NCI-H1694 (cell line): ENCODE measurements at regions not wholly inside any gene's neighbourhood (a gene's known extent, or its start where the extent isn't known, plus 50 kb on each side); places are given as distances from the start of the nearest gene placed in this dataset.
"Not testable (repeated sequence)": the region's sequence is repeated elsewhere in the genome, so short reads cannot be mapped to it uniquely, and the experiment has no call there.

Experiments used
- DNase-seq: peaks from one replicate; lab custom pipeline; 2025; lab: John Stamatoyannopoulos, UW

- no peak for DNase-seq
These were observed 325.1 kb downstream of the SOX4 start for GRCh38 chr6:21918666-21919065.

- no peak for DNase-seq
These were observed 328.5 kb downstream of the SOX4 start for GRCh38 chr6:21922086-21922485.

GRCh38 chr6:21924002-21924401 is 330.5 kb downstream of the SOX4 start:
- DNase-seq = no peak

DNA sequence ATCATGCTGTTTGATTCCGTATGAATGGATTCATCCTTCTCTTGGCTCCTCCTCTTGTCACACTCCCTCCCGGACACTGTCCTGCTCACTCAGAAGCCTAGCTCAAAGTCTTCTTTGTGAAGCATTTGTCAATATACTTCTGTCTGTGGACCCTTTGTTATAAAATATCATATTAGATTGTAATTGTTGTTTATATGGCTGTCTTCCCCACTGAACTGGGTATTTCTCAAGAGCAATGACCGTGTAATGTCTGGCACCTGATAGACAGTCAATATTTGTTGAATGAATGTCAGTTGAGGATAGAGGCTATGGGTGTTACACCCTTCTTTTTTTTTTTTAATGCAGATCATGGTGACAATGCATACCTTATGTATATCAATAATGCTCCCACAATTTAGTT is 335.3 kb downstream of the SOX4 start:
- DNase-seq = no peak

DNA sequence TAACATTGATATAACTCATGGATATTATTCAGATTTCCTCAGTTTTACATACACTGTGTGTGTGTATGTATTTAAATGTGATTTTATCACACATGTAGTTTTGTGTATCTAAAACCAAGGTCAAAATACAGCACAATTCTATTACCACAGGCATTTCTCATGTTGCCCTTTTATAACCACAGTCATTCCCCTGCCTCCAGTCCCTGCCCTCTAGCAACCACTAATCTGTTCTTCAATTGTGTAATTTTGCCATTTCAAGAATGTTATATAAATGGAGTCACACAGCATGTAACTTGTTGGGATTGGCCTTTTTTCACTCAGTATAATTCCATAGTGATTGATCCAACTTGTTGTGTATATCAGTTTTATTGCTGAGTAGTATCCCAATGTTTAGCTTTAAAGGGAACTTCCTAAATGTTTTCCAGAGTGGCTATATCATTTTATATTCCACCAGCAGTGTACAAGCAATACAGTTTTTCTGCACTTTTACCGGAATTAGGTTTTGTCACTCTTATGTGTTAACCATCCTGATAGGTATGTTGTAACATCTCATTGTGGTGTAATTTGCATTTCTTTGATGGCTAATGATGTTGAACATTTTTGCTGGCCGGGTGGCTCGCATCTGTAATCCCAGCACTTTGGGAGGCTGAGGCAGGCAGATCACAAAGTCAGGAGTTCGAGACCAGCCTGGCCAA is 338.2 kb downstream of the SOX4 start:
- DNase-seq = no peak

DNA sequence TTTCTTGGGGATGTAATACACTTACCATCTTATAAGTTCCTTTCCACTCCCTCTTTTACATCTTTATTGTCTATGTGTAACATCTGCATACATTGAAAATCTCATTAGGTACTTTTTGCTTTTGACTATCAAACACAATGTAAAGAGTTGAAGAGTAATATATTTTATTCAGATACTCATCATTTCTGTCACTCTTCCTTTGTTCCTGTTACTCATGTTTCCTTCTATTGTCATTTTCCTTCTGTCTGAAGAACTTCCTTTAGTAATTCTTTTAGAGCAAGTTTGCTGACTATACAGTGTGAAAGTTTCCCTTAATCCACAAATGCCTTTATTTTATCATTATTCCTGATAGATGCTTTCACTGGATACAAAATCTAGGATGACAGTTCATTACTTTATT is 339.8 kb downstream of the SOX4 start:
- DNase-seq = no peak

DNA sequence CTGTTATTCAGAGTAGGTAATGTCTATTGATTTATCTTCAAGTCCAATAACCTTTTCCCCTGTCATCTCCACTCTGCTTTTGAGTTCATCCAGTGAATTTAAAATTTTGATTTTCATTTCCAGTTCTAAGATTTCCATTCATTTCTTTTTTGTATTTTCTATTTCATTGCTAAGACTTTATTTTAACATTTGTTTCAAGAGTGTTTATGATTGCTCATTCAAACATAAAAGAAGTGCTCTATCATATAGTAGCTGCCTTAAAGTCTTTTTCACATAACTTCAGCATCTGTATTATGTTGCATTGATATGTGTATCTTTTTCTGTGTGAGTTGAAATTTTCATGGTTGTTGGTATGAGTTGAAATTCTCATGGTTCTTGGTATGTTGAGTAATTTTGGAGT is 341.6 kb downstream of the SOX4 start:
- DNase-seq = no peak

DNA sequence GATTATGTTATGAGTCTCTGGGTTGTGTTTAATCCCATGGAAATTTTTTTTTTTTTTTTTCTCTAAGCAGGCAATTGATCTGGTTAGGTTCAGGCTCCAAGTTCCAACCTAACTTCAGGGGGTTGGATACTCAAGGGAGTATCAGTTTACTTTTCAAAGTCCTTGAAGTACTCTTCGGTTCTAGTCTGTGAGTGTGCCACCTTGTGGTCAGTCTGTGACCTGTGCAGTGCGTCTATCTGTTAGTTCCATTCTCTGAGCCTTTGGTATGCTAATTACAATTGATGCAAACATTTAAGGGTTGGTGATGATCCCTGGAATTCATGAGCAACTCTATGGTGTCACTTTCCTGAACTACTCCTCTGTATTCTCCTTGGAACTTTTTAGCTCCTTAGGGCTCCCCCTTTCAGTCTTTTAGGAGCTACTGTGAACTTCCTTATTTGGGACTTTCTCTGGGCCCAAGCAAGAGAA is 342.0 kb downstream of the SOX4 start:
- DNase-seq = no peak

- DNase-seq = no peak
These were observed 343.9 kb downstream of the SOX4 start for GRCh38 chr6:21937466-21937865.

DNA sequence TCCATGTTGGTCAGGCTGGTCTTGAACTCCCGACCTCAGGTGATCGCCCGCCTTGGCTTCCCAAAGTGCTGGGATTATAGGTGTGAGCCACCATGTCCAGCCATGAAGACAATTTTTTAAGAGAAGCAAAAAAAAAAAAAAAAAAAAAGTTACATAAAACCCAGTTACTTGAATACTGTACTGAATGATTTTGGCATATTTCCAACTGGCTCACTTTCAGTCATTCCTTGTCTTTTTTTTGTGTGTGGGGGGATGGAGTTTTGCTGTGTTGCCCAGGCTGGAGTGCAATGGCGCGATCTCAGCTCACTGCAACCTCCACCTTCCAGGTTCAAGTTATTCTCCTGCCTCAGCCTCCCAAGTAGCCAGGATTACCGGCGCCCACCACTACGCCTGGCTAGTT is 345.5 kb downstream of the SOX4 start:
- DNase-seq = not testable (repeated sequence)

DNA sequence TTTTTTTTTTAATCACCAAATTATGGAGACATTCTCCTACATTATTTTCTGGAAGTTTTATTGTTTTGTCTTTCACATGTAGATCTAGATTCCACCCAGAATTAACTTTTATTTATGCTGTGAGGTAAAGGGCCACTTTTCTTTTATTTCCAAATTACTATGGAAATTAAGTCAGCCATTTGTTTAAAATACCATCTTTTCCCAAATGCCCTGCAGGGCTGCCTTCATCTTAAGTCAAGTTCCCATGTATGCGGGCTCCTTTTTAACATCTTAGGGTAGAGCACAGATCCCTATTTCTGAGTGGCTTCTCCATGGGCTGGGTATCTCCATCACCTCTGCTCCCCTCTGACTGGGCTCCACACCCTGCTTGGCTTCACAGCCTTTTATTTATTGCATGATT is 348.4 kb downstream of the SOX4 start:
- no peak for DNase-seq

GRCh38 chr6:21942897-21943296 is 349.3 kb downstream of the SOX4 start:
- no peak for DNase-seq

- DNase-seq = no peak
These were observed 350.5 kb downstream of the PRL start for GRCh38 chr6:21946298-21946783.

- DNase-seq = not testable (repeated sequence)
These were observed 349.6 kb downstream of the PRL start for GRCh38 chr6:21947227-21947626.

GRCh38 chr6:21947731-21948386 is 349.0 kb downstream of the PRL start:
- no peak for DNase-seq

DNA sequence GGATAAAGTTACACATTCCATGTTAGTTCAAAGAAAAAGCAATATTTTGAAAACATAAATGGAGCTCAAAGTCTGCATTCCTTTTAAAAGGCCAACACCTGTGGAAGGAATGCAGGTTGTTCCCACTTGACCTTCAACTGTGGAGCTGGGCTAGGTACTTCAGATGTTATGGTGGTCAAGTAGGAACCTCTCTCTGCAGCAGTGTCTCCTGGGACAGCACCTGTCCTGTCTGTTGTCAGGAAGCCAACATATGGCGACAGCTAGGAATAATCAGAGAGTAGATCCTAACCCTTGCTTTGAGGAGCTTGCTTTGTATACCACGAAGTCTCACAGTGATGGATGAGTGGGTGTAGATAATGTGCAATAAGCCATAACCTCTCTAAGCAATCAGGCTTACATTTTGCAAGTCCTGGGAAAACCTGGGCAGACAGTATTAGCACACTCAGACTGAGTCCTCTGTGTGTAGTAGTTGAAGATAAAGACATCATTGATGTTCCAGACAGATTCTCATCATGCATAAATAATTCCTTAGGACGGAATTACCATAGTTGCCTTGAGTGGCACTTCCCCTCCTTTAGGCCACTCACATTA is 347.5 kb downstream of the PRL start:
- DNase-seq = no peak

GRCh38 chr6:21952367-21952766 is 344.5 kb downstream of the PRL start:
- DNase-seq = no peak

- peak; percentile 53 for DNase-seq
These were observed 342.7 kb downstream of the PRL start for GRCh38 chr6:21953831-21954801.

GRCh38 chr6:21955053-21955595 is 341.7 kb downstream of the PRL start:
- DNase-seq = no peak

GRCh38 chr6:21955951-21956350 is 340.9 kb downstream of the PRL start:
- DNase-seq = no peak

- DNase-seq = no peak
These were observed 338.4 kb downstream of the PRL start for GRCh38 chr6:21958428-21958827.

DNA sequence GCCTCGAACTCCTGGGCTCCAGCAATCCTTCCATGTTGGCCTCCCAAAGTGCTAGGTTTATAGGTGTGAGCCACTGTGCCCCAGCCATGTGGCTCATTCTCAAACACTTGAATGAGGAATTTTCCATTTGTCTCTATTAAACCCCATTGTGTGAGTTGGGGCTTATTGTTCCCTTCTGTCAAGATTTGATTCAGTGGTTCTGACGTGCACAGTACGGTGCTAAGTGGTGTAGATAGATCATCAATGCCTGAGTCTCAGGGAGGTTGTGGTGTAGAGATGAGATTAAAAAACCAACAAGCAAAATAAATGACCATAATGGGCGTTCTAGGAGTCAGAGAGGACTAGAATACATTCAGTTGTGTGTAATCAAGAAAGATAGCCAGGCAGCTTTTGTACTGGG is 335.6 kb downstream of the PRL start:
- DNase-seq = no peak
